Left renal cortex interstitium (tissue), 4 donors: ENCODE measurements at regions not wholly inside any gene's neighbourhood (a gene's known extent, or its start where the extent isn't known, plus 50 kb on each side); places are given as distances from the start of the nearest gene placed in this dataset.
"Not testable (repeated sequence)": the region's sequence is repeated elsewhere in the genome, so short reads cannot be mapped to it uniquely, and the experiment has no call there.

ENCODE experiments used
- DNase-seq, 4 donors: peaks; one replicate each; pipeline ENCODE4 v3.0.0-alpha.2; 2013; ENCODE audit warnings: low read depth in 4 of 4, low spot score in 2 of 4, missing footprints in 1 of 4

GRCh38 chr4:125003840-125004239 is 291.3 kb upstream of the ANKRD50 start:
- DNase-seq: no peak

- DNase-seq: no peak
Measured at GRCh38 chr4:124997991-124998390, 285.5 kb upstream of the ANKRD50 start.

DNA sequence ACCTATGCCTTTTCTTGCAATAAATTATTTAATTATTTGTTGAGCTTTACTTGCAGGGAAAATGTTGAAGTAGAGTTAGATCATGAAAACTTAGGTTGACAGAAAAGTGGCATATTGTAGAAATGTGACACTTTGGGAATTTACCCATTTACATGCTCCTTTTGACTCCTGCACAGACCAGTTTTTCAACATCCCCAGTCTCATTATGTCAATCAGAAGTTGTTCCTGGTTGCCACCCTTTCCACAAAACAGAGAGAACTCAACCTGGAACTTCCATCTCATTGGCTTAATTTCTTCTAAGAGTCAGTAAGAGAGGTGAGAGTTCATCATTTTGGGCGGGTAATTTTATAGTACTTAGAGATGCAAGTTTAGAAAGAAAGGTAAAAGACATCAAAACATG is 284.6 kb upstream of the ANKRD50 start:
- DNase-seq: no peak

- no peak for DNase-seq
Measured at GRCh38 chr4:124993838-124994237, 281.3 kb upstream of the ANKRD50 start.

DNA sequence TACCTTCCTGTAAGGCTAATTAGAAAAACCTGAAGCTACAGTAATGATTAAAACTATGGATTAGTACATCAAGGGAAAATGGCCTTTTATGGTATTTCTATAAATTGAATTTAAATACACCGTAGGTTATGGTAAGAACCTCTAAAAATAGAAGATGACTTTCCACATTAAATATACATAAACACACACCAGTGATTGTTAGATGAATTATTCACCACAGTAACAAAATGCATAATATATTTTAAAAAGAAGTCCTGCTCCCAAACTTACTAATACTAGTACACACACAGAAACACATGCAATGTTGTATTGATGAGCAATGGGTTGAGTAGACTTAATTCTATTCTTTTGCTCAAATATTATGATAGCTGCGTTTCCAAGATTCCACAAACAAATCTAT is 277.9 kb upstream of the ANKRD50 start:
- DNase-seq: no peak

DNA sequence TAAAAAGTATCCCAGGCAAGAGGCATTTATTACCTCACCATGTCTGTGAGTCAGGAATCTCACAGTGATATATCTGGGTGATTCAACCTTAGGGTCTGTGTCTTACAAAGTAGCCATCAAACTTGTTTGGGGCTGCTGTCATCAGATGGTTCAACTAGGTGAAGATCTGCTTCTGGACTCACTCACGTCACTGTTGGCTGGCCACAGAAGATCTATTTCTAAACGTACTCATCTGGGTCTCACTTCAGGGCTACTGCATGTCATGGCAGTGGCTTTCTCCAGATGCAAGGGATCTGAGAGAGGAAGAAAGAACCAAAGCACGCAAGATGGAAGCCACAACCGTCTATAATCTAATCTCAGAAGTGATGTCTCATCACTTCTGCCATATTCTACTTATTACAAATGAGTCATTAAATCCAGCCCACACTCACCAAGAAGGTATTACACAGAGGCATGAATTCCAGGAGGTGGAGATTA is 267.8 kb upstream of the ANKRD50 start:
- DNase-seq: no peak

DNA sequence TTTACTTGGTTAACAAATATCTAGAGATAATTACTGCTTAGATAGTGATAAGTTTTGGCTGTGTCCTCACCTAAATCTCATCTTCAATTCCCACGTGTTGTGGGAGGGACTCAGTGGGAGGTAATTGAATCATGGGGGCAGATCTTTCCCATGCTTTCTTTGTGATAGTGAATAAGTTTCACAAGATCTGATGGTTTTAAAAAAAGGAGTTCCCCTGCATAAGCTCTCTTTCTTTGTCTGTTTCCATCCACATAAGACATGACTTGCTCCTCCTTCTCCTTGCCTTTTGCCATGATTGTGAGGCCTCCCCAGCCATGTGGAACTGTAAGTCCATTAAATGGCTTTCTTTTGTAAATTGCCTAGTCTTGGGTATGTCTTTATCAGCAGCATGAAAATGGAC is 266.0 kb upstream of the ANKRD50 start:
- DNase-seq: not testable (repeated sequence)

DNA sequence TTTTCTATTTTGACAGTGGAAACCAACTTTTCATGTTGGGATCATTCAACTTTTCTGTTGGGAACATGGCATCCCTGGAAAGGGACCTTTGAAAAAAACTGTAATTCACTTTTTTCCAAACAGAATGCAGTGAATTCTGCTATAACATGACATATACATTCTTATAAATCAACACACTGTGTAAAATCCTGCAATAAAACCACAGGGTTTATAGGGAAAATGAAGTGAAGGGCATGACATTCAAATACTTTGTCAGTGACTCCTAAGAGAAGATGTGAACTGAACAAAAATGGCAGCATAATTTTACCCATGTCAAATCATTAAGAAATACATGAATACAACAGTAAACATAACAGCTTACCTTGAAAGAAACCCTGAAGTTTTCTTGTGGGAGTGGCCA is 264.5 kb upstream of the ANKRD50 start:
- DNase-seq: no peak

DNA sequence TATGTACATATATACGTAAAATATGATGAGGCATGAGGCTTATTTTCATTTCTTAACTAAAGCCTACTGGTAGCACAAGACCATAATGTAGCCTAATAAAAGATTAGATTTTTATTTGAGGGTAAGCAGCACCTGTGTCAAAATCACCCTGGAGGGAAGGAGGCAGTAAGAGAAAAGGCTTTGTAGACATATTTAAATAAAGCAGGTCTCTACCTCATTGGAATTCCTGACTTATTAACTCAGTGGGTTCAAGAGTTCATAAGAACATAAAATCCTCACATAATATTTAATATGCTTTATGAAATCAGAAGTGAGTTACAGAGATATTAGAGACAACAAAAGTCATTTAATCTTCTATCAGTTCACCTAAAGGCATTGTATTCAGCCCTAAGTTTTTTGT is 261.6 kb upstream of the ANKRD50 start:
- no peak for DNase-seq

GRCh38 chr4:124973716-124974115 is 261.2 kb upstream of the ANKRD50 start:
- no peak for DNase-seq

GRCh38 chr4:124970011-124970410 is 257.5 kb upstream of the ANKRD50 start:
- DNase-seq: no peak

DNA sequence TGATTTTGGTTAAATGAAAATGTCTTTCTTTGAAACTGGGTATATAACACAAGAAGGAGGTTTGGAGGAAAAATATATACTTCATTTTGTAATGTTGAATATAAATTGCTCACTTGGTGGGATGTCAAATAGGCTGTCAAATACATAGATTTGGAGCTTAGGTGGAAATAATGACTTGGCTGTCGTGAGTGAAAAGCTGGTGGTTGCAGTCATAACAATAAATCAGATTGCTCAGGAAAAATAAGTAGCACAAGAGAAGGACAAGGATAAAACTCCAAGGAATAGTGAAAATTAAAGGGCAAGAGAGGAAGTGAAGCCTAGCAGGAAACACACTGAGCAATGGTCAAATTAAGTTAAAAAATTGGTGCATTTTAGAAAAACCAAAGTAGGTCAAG is 253.0 kb upstream of the ANKRD50 start:
- no peak for DNase-seq

DNA sequence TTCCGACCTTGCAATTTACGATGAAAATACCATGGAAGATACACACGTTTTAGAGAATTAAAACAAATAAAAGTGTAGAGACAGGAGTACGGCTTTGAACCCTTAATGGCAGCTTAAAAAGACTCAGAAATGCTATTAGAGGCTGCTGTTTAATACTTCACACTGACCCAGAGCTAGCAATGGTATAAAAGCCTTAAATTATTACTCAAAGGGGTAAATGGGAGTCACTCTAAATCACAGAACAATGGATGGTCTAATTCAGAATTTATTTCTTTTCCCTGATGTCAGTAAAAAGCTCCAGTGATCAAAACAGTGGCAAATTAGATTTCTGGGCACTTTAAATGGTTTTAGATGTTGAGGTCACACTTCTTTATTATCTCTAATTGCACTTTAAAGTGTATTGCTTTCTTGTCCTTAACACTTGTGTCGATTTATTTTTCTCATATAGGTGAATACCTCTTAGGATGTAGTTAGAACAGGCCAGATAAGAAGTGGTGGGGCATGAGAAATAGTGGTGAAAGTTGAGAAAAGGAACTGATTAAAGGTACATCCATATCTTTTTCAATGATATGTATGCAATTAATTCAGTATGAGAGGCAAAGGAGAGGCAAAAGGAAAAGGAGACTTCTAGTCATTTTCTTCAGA is 252.4 kb upstream of the ANKRD50 start:
- DNase-seq: no peak

DNA sequence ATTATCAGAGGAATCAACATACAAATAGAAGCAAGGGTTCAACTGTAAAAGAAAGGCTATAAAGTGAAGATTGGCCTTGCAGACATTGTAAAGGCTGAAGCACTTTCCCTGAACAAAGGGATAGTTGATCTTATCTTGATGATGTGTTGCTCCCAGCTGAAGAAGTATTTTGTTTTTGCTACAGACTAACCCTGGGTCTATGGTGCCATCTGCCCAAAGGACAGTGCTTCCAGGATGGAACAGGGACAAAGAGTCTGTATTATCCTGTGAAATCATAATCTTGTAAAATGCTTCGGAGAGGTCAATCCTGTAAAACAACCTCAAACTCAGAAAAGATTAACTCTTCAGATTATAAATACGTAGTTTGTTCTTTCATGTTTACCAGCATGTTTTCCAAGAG is 251.7 kb upstream of the ANKRD50 start:
- DNase-seq: no peak

- no peak for DNase-seq
Measured at GRCh38 chr4:124961138-124961750, 248.7 kb upstream of the ANKRD50 start.

DNA sequence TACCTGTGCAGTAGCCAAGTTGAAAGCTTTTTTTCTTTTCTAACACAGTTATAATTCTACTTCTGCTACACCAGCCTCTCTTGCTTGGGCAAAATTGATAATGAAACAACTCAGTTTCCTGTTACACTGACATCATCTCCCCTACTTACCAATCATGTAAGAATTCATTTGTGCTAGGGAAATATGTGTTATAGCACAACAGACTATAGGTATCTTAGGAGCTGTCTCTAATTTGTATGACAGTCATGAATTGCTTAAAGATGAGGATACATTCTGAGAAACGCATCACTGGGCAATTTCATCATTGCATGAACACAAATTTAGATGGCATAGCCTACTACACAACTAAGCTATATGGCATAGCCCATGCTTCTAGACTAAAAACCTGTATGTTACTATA is 246.3 kb upstream of the ANKRD50 start:
- DNase-seq: no peak

- DNase-seq: no peak
Measured at GRCh38 chr4:124955476-124955875, 242.9 kb upstream of the ANKRD50 start.

GRCh38 chr4:124954046-124954445 is 241.5 kb upstream of the ANKRD50 start:
- no peak for DNase-seq

DNA sequence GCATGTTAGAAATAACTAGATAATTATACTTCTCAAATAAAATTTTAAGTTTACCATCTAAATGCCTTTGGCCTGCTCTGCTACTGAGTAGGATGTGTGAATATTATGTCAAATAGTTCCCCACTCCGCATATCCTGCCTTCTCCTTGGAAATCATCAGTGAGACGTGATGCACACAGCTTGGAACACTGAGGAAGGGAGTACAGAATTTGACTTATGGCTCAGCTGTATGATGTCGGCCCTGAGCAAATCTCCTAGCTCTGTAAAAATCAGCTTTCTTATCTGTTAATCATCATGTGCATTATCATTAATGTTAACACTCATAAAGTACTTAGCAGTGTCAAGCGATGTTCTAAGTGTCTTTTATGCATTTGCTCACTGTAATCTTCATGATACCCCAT is 241.0 kb upstream of the ANKRD50 start:
- no peak for DNase-seq

DNA sequence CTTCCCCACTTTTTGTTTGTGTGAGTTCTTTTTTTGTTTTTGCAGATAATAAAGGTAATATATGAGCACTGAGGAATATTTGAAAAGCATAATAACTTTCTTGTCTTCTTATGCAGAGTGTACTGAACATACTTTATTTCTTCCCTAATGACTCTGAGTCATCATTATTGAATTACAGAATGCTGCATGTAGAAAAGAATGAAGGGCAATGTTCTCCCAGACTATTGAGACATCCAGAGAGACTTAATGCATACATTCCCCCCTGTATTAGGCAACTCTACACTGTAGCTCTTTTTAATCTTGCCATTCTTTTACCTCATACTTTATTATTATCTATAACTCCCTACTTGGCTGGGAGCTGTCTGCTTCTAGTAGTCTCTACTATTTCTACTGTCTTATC is 240.5 kb upstream of the ANKRD50 start:
- DNase-seq: no peak

GRCh38 chr4:124952601-124953000 is 240.1 kb upstream of the ANKRD50 start:
- DNase-seq: no peak

GRCh38 chr4:124948976-124949597 is 236.6 kb upstream of the ANKRD50 start:
- DNase-seq: no peak
